HepG2 (cell line): ENCODE measurements at regions not wholly inside any gene's neighbourhood (a gene's known extent, or its start where the extent isn't known, plus 50 kb on each side); places are given as distances from the start of the nearest gene placed in this dataset.

ENCODE experiments used
- ATAC-seq: fragments of 200-7000 bp; cut with Tn5 transposase; 3 replicates; pipeline ENCODE4 v1.9.1; 2020; ENCODE audit warnings: mild to moderate bottlenecking, moderate library complexity
- BruUV-seq: library from RNA; stranded (reverse); fragments of 400-500 nt; replicated peaks from 2 replicates; lab custom pipeline; 2021; lab: Mats Ljungman, UMichigan
- CTCF ChIA-PET: fragments of 300-600 bp; formaldehyde crosslinking; extraction: SDS; loops from one replicate; lab custom pipeline; 2021; ENCODE audit warnings: low total read pairs, inconsistent platforms, low intra/inter-chr PET ratio; lab: Yijun Ruan, JAX
- POLR2A ChIA-PET: fragments of 350-600 bp; sonication (Branson Sonifier 250); formaldehyde crosslinking; loops from one replicate; lab custom pipeline; 2020; ENCODE audit warnings: antibody characterized with exemption, inconsistent platforms; lab: Yijun Ruan, JAX
- DNase-seq: peaks from one replicate; pipeline ENCODE4 v3.0.0-alpha.2; 2015; ENCODE audit warnings: low spot score
- FAIRE-seq: peaks from 3 replicates; lab custom pipeline; 2011; peaks lifted over from hg19 to GRCh38; lab: Jason Lieb, UNC
- H2AFZ ChIP-seq: one replicate; pipeline ENCODE4 v1.6.1; 2011; ENCODE audit warnings: low read length, inconsistent platforms
- H3K27ac ChIP-seq: fragments of 300-600 bp; 3 replicates; pipeline ENCODE4 v1.8.0; 2011; ENCODE audit warnings: mixed run types, mild to moderate bottlenecking, mixed read lengths, low read length, inconsistent platforms; ENCODE audit not compliant: insufficient read depth; ENCODE audit errors: extremely low read length
- H3K27me3 ChIP-seq, 2 experiments: fragments of 200-600 bp in 1 of 2; 2 replicates in 1 of 2; 3 replicates in 1 of 2; pipeline versions ENCODE4 v1.6.0 to v1.8.0; 2011; ENCODE audit warnings: low read length in 2 of 2, mild to moderate bottlenecking in 2 of 2, moderate library complexity in 2 of 2, inconsistent platforms in 1 of 2; ENCODE audit not compliant: insufficient read depth in 2 of 2, control insufficient read depth in 1 of 2
- H3K36me3 ChIP-seq, 2 experiments: fragments of 200-600 bp in 1 of 2; replicated peaks in 1 of 2; 2 replicates in 1 of 2; 3 replicates in 1 of 2; pipeline versions ENCODE4 v1.5.1 to v1.8.0; 2011; ENCODE audit warnings: low read length in 2 of 2, inconsistent platforms in 1 of 2; ENCODE audit not compliant: insufficient read depth in 2 of 2, control insufficient read depth in 1 of 2
- H3K4me1 ChIP-seq: 2 replicates; pipeline ENCODE4 v1.5.1; 2012; ENCODE audit warnings: low read length, inconsistent platforms; ENCODE audit not compliant: insufficient read depth
- H3K4me2 ChIP-seq: 2 replicates; pipeline ENCODE4 v1.6.0; 2011; ENCODE audit warnings: low read depth, low read length, inconsistent platforms
- H3K4me3 ChIP-seq, 3 experiments: fragments of 200-600 bp in 1 of 3; sonication (generic), shearing (Covaris generic) in 1 of 3; replicated peaks in 1 of 3; 2 replicates each; pipeline ENCODE4 v1.5.1; 2011 to 2016; ENCODE audit warnings: low read length in 3 of 3, inconsistent platforms in 2 of 3, low read depth in 2 of 3, mild to moderate bottlenecking in 2 of 3, control low read depth in 1 of 3, mixed read lengths in 1 of 3; ENCODE audit not compliant: insufficient read depth in 1 of 3
- H3K79me2 ChIP-seq: one replicate; pipeline ENCODE4 v1.6.1; 2011; ENCODE audit warnings: low read length, inconsistent platforms; ENCODE audit not compliant: insufficient read depth
- H3K9ac ChIP-seq: 2 replicates; pipeline ENCODE4 v1.6.0; 2011; ENCODE audit warnings: mild to moderate bottlenecking, low read depth, low read length, inconsistent platforms; ENCODE audit not compliant: insufficient read depth
- H3K9me3 ChIP-seq: 2 replicates; pipeline ENCODE4 v1.5.1; 2012; ENCODE audit warnings: mild to moderate bottlenecking, low read length
- H4K20me1 ChIP-seq: 2 replicates; pipeline ENCODE4 v1.6.0; 2011; ENCODE audit warnings: inconsistent platforms, mild to moderate bottlenecking, low read length, moderate library complexity; ENCODE audit not compliant: insufficient read depth
- ARID3A ChIP-seq: IDR thresholded peaks from 2 replicates; pipeline ENCODE4 v1.6.1; 2012; ENCODE audit warnings: low read depth, low read length, improper control_type of control experiment
- CHCHD3 ChIP-seq: sonication (generic); formaldehyde crosslinking; IDR thresholded peaks from 2 replicates; pipeline ENCODE4 v1.8.0; 2022; ENCODE audit warnings: mild to moderate bottlenecking, missing genetic modification reagents, moderate library complexity
- HDAC6 ChIP-seq: fragments of 200-600 bp; sonication (generic); IDR thresholded peaks from 2 replicates; pipeline ENCODE4 v1.7.0; 2017; ENCODE audit warnings: mild to moderate bottlenecking, antibody characterized with exemption, low read length, low read depth
- MXD3 ChIP-seq: IDR thresholded peaks from 2 replicates; pipeline ENCODE4 v1.6.1; 2016; ENCODE audit warnings: mild to moderate bottlenecking, missing biosample characterization, missing genetic modification reagents
- RAD51 ChIP-seq: fragments of 450-650 bp; IDR thresholded peaks from 2 replicates; pipeline ENCODE4 v1.6.1; 2016; ENCODE audit warnings: borderline replicate concordance
- REXO4 ChIP-seq: sonication (generic); formaldehyde crosslinking; IDR thresholded peaks from 2 replicates; pipeline ENCODE4 v1.8.0; 2022; ENCODE audit warnings: missing genetic modification reagents, mild to moderate bottlenecking, borderline replicate concordance
- TCF7 ChIP-seq: sonication (generic); IDR thresholded peaks from 2 replicates; pipeline ENCODE4 v1.6.1; 2016; ENCODE audit warnings: antibody characterized with exemption, low read depth
- ZNF253 ChIP-seq: sonication (generic); formaldehyde crosslinking; IDR thresholded peaks from 2 replicates; pipeline ENCODE4 v1.8.0; 2022; ENCODE audit warnings: mild to moderate bottlenecking, missing genetic modification reagents, borderline replicate concordance
- WGBS: methylation state at CpG from one replicate; pipeline ENCODE4 v1.1.6; 2017; ENCODE audit warnings: low lambda C conversion rate; 5-methylcytosine and 5-hydroxymethylcytosine counted together
- in situ Hi-C: cut with HindIII; loops from 2 replicates; pipeline ENCODE4 v1.10.0; 2017; ENCODE audit warnings: low pct_unique_long_range_greater_than_20kb; ENCODE audit not compliant: extremely low pct_ligation_motif_present
- intact Hi-C: fragments of 100-400 bp; cut with micrococcal nuclease; formaldehyde crosslinking; loops from one replicate; pipeline ENCODE4 v1.10.0; 2022; ENCODE audit not compliant: unreplicated experiment
- TF ChIP-seq, protein P1 (sequence below): sonication (generic); formaldehyde crosslinking; IDR thresholded peaks from 2 replicates; pipeline ENCODE4 v1.4.0; 2020; ENCODE audit warnings: missing genetic modification reagents, borderline replicate concordance

- TF ChIP-seq, protein P1, sequence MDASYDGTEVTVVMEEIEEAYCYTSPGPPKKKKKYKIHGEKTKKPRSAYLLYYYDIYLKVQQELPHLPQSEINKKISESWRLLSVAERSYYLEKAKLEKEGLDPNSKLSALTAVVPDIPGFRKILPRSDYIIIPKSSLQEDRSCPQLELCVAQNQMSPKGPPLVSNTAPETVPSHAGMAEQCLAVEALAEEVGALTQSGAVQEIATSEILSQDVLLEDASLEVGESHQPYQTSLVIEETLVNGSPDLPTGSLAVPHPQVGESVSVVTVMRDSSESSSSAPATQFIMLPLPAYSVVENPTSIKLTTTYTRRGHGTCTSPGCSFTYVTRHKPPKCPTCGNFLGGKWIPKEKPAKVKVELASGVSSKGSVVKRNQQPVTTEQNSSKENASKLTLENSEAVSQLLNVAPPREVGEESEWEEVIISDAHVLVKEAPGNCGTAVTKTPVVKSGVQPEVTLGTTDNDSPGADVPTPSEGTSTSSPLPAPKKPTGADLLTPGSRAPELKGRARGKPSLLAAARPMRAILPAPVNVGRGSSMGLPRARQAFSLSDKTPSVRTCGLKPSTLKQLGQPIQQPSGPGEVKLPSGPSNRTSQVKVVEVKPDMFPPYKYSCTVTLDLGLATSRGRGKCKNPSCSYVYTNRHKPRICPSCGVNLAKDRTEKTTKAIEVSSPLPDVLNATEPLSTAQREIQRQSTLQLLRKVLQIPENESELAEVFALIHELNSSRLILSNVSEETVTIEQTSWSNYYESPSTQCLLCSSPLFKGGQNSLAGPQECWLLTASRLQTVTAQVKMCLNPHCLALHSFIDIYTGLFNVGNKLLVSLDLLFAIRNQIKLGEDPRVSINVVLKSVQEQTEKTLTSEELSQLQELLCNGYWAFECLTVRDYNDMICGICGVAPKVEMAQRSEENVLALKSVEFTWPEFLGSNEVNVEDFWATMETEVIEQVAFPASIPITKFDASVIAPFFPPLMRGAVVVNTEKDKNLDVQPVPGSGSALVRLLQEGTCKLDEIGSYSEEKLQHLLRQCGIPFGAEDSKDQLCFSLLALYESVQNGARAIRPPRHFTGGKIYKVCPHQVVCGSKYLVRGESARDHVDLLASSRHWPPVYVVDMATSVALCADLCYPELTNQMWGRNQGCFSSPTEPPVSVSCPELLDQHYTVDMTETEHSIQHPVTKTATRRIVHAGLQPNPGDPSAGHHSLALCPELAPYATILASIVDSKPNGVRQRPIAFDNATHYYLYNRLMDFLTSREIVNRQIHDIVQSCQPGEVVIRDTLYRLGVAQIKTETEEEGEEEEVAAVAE = no peak
- TF ChIP-seq ZNF253 (CRISPR knock-in tag) = no peak
- no peak for TF ChIP-seq REXO4 (CRISPR knock-in tag)
- no peak for TF ChIP-seq ARID3A
Observed at GRCh38 chr1:229984310-229984991, 82.6 kb upstream of the GALNT2 start (continued).

GRCh38 chr1:229984992-229985612 is 81.9 kb upstream of the GALNT2 start:
- DNase-seq = no peak

More at GRCh38 chr1:229984992-229985612, 81.9 kb upstream of the GALNT2 start:
- Histone ChIP-seq H3K4me2 (0 out of 2 replicates have a peak overlapping the region, but pooled peaks have one; percentile 1), H3K9me3 (no peaks in the 10 kb centered on the region), H3K79me2 (no peaks in the 10 kb centered on the region), H3K27ac (no peak overlapping the region), H2AFZ (no peak overlapping the region), H3K36me3 (no peaks in the 10 kb centered on the region), H4K20me1 (no peaks in the 10 kb centered on the region), H3K9ac (no peak overlapping the region), H3K4me3 (no peak overlapping the region), H3K27me3 (0 out of 5 replicates have a peak, but pooled peaks cover 0 to 7% of the 10 kb centered on the region in 2 experiments), H3K4me1 (peaks cover 26% of the 10 kb centered on the region)
- TF ChIP-seq TCF7 (no peak), RAD51 (no peak), CHCHD3 (CRISPR knock-in tag) (no peak), MXD3 (CRISPR knock-in tag) (no peak), HDAC6 (no peak)
- ATAC-seq (no peak; the same call in 1 of the 3 replicates), FAIRE-seq (no peak)
- no TSS peak for BruUV-seq
- intact Hi-C loops = loop anchor here (5.0 kb wide), 1 partner anchor 327 kb away; no protein-coding TSS in a partner anchor
- ChIA-PET POLR2A (no interaction called here), CTCF (no interaction called here)
- WGBS = 48% methylated on average over 7 of the region's 9 CpGs
- in situ Hi-C loops = no loop called here
